Muscle layer of colon (tissue), 2 donors: ENCODE measurements at regions not wholly inside any gene's neighbourhood (a gene's known extent, or its start where the extent isn't known, plus 50 kb on each side); places are given as distances from the start of the nearest gene placed in this dataset.

Experiments
- H3K27ac ChIP-seq: one replicate; pipeline ENCODE4 v1.7.0; 2013; ENCODE audit warnings: low read depth, mild to moderate bottlenecking, low read length, moderate library complexity
- H3K27me3 ChIP-seq, 2 donors: one replicate each; pipeline ENCODE4 v1.7.0; 2013; ENCODE audit warnings: low read length in 2 of 2, mild to moderate bottlenecking in 2 of 2; ENCODE audit not compliant: insufficient read depth in 2 of 2, control insufficient read depth in 1 of 2
- H3K36me3 ChIP-seq: one replicate; pipeline ENCODE4 v1.7.0; 2013; ENCODE audit warnings: mild to moderate bottlenecking, low read length; ENCODE audit not compliant: insufficient read depth
- H3K4me1 ChIP-seq: one replicate; pipeline ENCODE4 v1.7.0; 2013; ENCODE audit warnings: mild to moderate bottlenecking, low read length; ENCODE audit not compliant: insufficient read depth
- H3K4me3 ChIP-seq, 2 donors: one replicate each; pipeline ENCODE4 v1.7.0; 2013; ENCODE audit warnings: low read length in 2 of 2, low read depth in 1 of 2, mild to moderate bottlenecking in 1 of 2, moderate library complexity in 1 of 2
- H3K9ac ChIP-seq: one replicate; pipeline ENCODE4 v1.7.0; 2013; ENCODE audit warnings: low read length
- H3K9me3 ChIP-seq: one replicate; pipeline ENCODE4 v1.7.0; 2013; ENCODE audit warnings: mild to moderate bottlenecking, low read length
- donor health status: abdominal sarcoma.
- donor health status: Adenocarcinoma of cecum.

GRCh38 chr21:38596264-38597042, 98.2 kb upstream of the ERG start:
- Histone ChIP-seq H3K9ac (no peak overlapping the region), H3K9me3 (no peaks in the 10 kb centered on the region), H3K4me1 (no peaks in the 10 kb centered on the region), H3K27me3 (no peaks in the 10 kb centered on the region), H3K36me3 (no peaks in the 10 kb centered on the region), H3K27ac (no peak overlapping the region), H3K4me3 (no peak overlapping the region)

GRCh38 chr21:38597421-38597820, 99.1 kb upstream of the ERG start:
- Histone ChIP-seq H3K4me3 (no peak overlapping the region), H3K36me3 (no peaks in the 10 kb centered on the region), H3K9me3 (no peaks in the 10 kb centered on the region), H3K27me3 (no peaks in the 10 kb centered on the region), H3K9ac (no peak overlapping the region), H3K27ac (no peak overlapping the region), H3K4me1 (no peaks in the 10 kb centered on the region)

- Histone ChIP-seq H3K9ac (no peak overlapping the region), H3K36me3 (no peaks in the 10 kb centered on the region), H3K27ac (no peak overlapping the region), H3K4me3 (no peak overlapping the region), H3K9me3 (no peaks in the 10 kb centered on the region), H3K27me3 (no peaks in the 10 kb centered on the region), H3K4me1 (no peaks in the 10 kb centered on the region)
Observed at GRCh38 chr21:38598413-38598812, 100.1 kb upstream of the ERG start.

GRCh38 chr21:38599381-38599975, 101.2 kb upstream of the ERG start:
- Histone ChIP-seq H3K9ac (no peak overlapping the region), H3K27ac (no peak overlapping the region)

DNA sequence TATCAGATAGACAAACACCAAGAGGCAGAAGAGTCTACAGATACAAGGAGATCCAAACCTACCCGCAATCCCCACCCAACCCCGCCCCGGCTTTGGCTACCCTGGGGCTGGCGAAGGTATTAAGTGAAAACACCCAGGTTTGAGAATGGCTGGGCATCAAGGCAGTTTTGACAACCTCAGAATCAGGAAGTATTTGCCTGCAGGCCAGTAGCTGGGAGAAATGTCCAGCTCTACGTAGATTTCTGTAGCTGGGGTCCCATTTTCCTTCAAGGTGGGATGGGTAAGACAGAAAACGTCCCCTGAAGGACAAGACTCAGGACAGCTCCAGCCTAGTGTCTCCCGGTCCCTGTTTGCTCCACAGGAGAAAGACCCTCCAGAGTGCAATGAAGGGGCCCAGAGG, 101.8 kb upstream of the ERG start:
- no peaks in the 10 kb centered on the region for H3K27me3 ChIP-seq

More at GRCh38 chr21:38599381-38599975, 101.2 kb upstream of the ERG start:
- no peak overlapping the region for H3K4me3 ChIP-seq
- H3K4me1 ChIP-seq = no peaks in the 10 kb centered on the region
- no peaks in the 10 kb centered on the region for H3K36me3 ChIP-seq
- H3K27me3 ChIP-seq = no peaks in the 10 kb centered on the region
- no peaks in the 10 kb centered on the region for H3K9me3 ChIP-seq

GRCh38 chr21:38605236-38605635, 107.0 kb upstream of the ERG start:
- no peaks in the 10 kb centered on the region for H3K4me1 ChIP-seq
- H3K27me3 ChIP-seq = no peaks in the 10 kb centered on the region
- H3K4me3 ChIP-seq = no peak overlapping the region
- no peak overlapping the region for H3K9ac ChIP-seq
- H3K36me3 ChIP-seq = no peaks in the 10 kb centered on the region
- H3K27ac ChIP-seq = no peak overlapping the region
- no peaks in the 10 kb centered on the region for H3K9me3 ChIP-seq

More for the DNA sequence above, 101.8 kb upstream of the ERG start:
- H3K27ac ChIP-seq = no peak overlapping the region
- H3K36me3 ChIP-seq = no peaks in the 10 kb centered on the region
- no peak overlapping the region for H3K9ac ChIP-seq
- H3K4me1 ChIP-seq = no peaks in the 10 kb centered on the region
- H3K4me3 ChIP-seq = no peak overlapping the region
- H3K9me3 ChIP-seq = no peaks in the 10 kb centered on the region

DNA sequence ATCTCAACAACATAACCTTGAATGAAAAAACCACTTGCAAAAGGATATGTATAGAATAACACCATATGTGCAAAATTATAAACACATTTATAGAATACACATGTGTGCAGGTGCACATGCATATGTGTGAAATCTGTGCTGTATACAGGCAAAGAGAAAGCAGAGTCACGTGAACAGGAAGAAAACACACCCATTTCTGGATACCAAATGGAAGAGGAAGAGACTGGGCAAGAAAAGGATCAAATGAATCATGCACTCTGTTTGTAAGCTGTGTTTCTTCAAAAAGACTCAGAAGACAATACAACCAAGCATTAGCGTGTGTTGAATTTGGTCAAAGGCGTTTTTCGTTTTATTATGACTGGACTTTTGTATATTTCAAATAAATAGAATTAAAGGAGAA, 111.3 kb upstream of the ERG start:
- no peaks in the 10 kb centered on the region for H3K9me3 ChIP-seq
- H3K27ac ChIP-seq = no peak overlapping the region
- H3K36me3 ChIP-seq = no peaks in the 10 kb centered on the region
- no peak overlapping the region for H3K4me3 ChIP-seq
- no peaks in the 10 kb centered on the region for H3K4me1 ChIP-seq
- H3K27me3 ChIP-seq = no peaks in the 10 kb centered on the region
- H3K9ac ChIP-seq = no peak overlapping the region

DNA sequence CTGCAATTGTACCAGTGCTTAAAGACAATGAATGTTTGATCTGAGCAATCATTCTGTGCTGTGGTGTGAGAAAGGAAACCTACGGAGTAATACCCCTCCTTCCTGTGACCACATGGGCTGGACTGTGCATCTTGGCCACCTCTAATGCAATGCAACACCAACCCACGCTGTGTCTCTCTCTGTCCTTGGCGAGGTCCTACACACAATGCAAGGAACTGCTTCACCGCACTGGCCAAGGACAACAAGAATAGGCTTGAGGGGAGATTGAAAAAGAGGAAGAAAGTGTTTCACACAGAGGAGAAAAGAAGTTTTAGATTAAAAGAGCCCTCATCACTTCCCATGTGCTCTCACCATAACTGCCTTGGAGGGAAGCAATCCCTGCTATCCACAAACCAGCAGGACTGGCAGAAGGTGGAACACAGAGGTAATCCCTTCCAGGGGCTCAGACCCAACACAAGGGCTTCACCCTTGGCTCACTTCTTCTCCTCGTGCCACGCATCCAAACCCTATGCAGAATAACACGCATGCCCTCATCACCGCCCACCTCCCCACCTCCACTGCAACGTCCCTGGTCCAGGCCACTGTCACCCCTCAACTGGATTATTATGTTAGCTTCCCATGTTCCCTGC, 112.5 kb upstream of the ERG start:
- Histone ChIP-seq H3K27ac (no peak overlapping the region), H3K36me3 (no peaks in the 10 kb centered on the region), H3K4me1 (no peaks in the 10 kb centered on the region), H3K27me3 (no peaks in the 10 kb centered on the region), H3K4me3 (no peak overlapping the region), H3K9me3 (no peaks in the 10 kb centered on the region), H3K9ac (no peak overlapping the region)

- Histone ChIP-seq H3K27ac (no peak overlapping the region), H3K36me3 (no peaks in the 10 kb centered on the region), H3K9me3 (no peaks in the 10 kb centered on the region), H3K27me3 (no peaks in the 10 kb centered on the region), H3K4me3 (no peak overlapping the region), H3K4me1 (no peaks in the 10 kb centered on the region), H3K9ac (no peak overlapping the region)
Observed at GRCh38 chr21:38611277-38611676, 113.0 kb upstream of the ERG start.

- H3K9ac ChIP-seq = no peak overlapping the region
- no peaks in the 10 kb centered on the region for H3K4me1 ChIP-seq
- no peak overlapping the region for H3K27ac ChIP-seq
- H3K4me3 ChIP-seq = no peak overlapping the region
- no peaks in the 10 kb centered on the region for H3K9me3 ChIP-seq
- H3K27me3 ChIP-seq = no peaks in the 10 kb centered on the region
- H3K36me3 ChIP-seq = no peaks in the 10 kb centered on the region
Observed at GRCh38 chr21:38613686-38614085, 115.4 kb upstream of the ERG start.

DNA sequence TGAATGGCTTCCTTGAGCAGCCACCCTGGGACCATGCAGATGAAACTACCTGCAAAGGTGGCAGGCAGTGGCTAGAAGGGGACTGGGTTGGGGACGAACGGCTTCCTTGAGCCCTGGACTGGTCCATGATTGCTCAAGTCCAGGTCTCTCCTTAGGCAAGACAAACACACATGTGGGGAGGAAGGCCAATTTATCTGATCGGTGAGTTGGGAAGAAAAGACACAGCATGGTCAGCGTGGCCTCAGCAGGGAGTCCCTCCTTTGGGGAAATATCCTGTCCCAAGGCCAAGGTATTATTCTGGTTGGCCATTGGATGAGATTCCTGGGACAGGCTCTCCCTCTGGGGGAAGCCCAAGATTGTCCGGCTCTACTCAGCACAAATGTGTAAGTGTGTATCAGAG, 116.3 kb upstream of the ERG start:
- no peak overlapping the region for H3K27ac ChIP-seq
- no peaks in the 10 kb centered on the region for H3K4me1 ChIP-seq
- H3K4me3 ChIP-seq = no peak overlapping the region
- no peaks in the 10 kb centered on the region for H3K27me3 ChIP-seq
- H3K9ac ChIP-seq = no peak overlapping the region
- no peaks in the 10 kb centered on the region for H3K9me3 ChIP-seq
- no peaks in the 10 kb centered on the region for H3K36me3 ChIP-seq
